GM18951 (cell line): ENCODE measurements at regions not wholly inside any gene's neighbourhood (a gene's known extent, or its start where the extent isn't known, plus 50 kb on each side); places are given as distances from the start of the nearest gene placed in this dataset.

ENCODE experiments used
- POLR2A ChIP-seq: IDR thresholded peaks from 4 replicates; pipeline ENCODE4 v1.6.1; 2011; ENCODE audit warnings: mild to moderate bottlenecking; ENCODE audit not compliant: insufficient read length, insufficient read depth; ENCODE audit errors: extremely low read depth
- in situ Hi-C: fragments of 300-500 bp; cut with MboI; formaldehyde crosslinking; loops from one replicate; pipeline ENCODE4 v1.12.0; 2022; ENCODE audit warnings: low sequenced_read_pairs, mixed read lengths, inconsistent platforms; ENCODE audit not compliant: unreplicated experiment

GRCh38 chr6:132214716-132215115 lies 186.6 kb downstream of the MOXD1 start:
- no peak for TF ChIP-seq POLR2A
- in situ Hi-C loops = loop anchor here (25.0 kb wide), 1 partner anchor 302 kb away; no protein-coding TSS in a partner anchor

- no peak for TF ChIP-seq POLR2A
- in situ Hi-C loops = loop anchor here (25.0 kb wide), 1 partner anchor 301 kb away; no protein-coding TSS in a partner anchor
Measured at GRCh38 chr6:132213732-132214131, 187.5 kb downstream of the MOXD1 start.

GRCh38 chr6:132213191-132213590 lies 188.1 kb downstream of the MOXD1 start:
- in situ Hi-C loops = loop anchor here (25.0 kb wide), 1 partner anchor 301 kb away; no protein-coding TSS in a partner anchor
- TF ChIP-seq POLR2A = no peak

GRCh38 chr6:132210886-132211563 lies 190.2 kb downstream of the MOXD1 start:
- no peak for TF ChIP-seq POLR2A
- in situ Hi-C loops = loop anchor here (25.0 kb wide), 1 partner anchor 299 kb away; no protein-coding TSS in a partner anchor

- in situ Hi-C loops = loop anchor here (25.0 kb wide), 1 partner anchor 297 kb away; no protein-coding TSS in a partner anchor
- TF ChIP-seq POLR2A = no peak
Measured at GRCh38 chr6:132209351-132209750, 191.9 kb downstream of the MOXD1 start.

GRCh38 chr6:132207991-132208390 lies 193.3 kb downstream of the MOXD1 start:
- no peak for TF ChIP-seq POLR2A
- in situ Hi-C loops = loop anchor here (25.0 kb wide), 1 partner anchor 296 kb away; no protein-coding TSS in a partner anchor

- in situ Hi-C loops = loop anchor here (25.0 kb wide), 1 partner anchor 294 kb away; no protein-coding TSS in a partner anchor
- TF ChIP-seq POLR2A = no peak
Measured at GRCh38 chr6:132205946-132206345, 195.3 kb downstream of the MOXD1 start.

GRCh38 chr6:132204591-132204990 lies 196.7 kb downstream of the MOXD1 start:
- TF ChIP-seq POLR2A = no peak
- in situ Hi-C loops = loop anchor here (25.0 kb wide), 1 partner anchor 292 kb away; no protein-coding TSS in a partner anchor

GRCh38 chr6:132202574-132202973 lies 198.7 kb downstream of the MOXD1 start:
- in situ Hi-C loops = loop anchor here (25.0 kb wide), 1 partner anchor 290 kb away; no protein-coding TSS in a partner anchor

GRCh38 chr6:132199343-132199742 lies 201.9 kb downstream of the MOXD1 start:
- in situ Hi-C loops = no loop called here
- no peak for TF ChIP-seq POLR2A

More at GRCh38 chr6:132202574-132202973, 198.7 kb downstream of the MOXD1 start:
- TF ChIP-seq POLR2A = no peak

- TF ChIP-seq POLR2A = no peak
- in situ Hi-C loops = no loop called here
Measured at GRCh38 chr6:132198896-132199295, 202.4 kb downstream of the MOXD1 start.

GRCh38 chr6:132198040-132198439 lies 203.2 kb downstream of the MOXD1 start:
- in situ Hi-C loops = no loop called here
- no peak for TF ChIP-seq POLR2A

- no peak for TF ChIP-seq POLR2A
- in situ Hi-C loops = no loop called here
Measured at GRCh38 chr6:132194529-132194928, 206.7 kb downstream of the MOXD1 start.

- no peak for TF ChIP-seq POLR2A
- in situ Hi-C loops = no loop called here
Measured at GRCh38 chr6:132192631-132193030, 208.6 kb downstream of the MOXD1 start.
